ENCODE measurements at regions not wholly inside any gene's neighbourhood (a gene's known extent, or its start where the extent isn't known, plus 50 kb on each side); places are given as distances from the start of the nearest gene placed in this dataset.

DNA sequence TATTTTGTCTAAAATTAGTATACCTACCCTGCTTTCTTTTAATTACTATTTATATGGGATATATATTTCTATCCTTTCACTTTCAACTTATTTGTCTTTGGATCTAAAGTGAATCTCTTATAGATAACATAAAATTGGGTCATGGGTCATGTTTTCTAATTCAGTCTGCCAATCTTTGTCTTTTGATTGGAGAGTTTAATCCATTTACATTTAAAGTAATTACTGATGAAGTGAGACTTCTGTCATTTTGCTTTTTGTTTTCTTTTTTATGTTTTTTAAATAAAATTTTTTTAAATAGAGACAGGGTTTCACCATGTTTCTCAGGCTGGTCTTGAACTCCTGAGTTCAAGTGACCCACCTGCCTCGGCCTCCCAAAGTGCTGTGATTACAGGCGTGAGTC is 50.5 kb upstream of the PRDM1 start:
- DNase-seq (ENCODE audit: low spot score) = no peak

- DNase-seq (ENCODE audit: low spot score) = no peak
These were observed 52.3 kb upstream of the PRDM1 start for GRCh38 chr6:106033806-106034205.

DNA sequence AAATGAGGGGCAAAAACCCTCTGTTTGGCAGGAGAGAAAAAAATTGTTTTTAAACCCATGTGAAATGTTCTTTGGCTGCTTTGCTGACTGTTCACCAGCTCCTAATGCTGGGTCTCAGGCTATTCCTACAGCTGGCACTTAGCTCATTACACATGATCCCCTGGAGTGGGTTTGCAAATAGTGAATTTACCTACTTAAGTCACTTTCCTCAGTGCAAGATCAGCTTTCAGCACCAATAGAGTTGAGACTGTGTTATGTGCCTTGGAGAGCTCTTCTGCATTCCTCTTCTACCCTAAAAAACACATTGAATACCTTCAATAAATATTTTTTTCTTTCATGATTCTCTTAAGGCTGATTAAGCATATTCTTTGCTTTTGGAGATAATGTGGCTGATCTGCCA is 58.4 kb upstream of the PRDM1 start:
- DNase-seq (ENCODE audit: low spot score) = no peak

GRCh38 chr6:106026748-106027715 is 59.1 kb upstream of the PRDM1 start:
- peak; percentile 61 for DNase-seq (ENCODE audit: low spot score)

- peak; percentile 17 for DNase-seq (ENCODE audit: low spot score)
These were observed 60.5 kb upstream of the PRDM1 start for GRCh38 chr6:106025655-106026054.

- DNase-seq (ENCODE audit: low spot score) = no peak
These were observed 63.3 kb upstream of the PRDM1 start for GRCh38 chr6:106022801-106023200.

- DNase-seq (ENCODE audit: low spot score) = no peak
These were observed 68.7 kb upstream of the PRDM1 start for GRCh38 chr6:106017454-106017853.

DNA sequence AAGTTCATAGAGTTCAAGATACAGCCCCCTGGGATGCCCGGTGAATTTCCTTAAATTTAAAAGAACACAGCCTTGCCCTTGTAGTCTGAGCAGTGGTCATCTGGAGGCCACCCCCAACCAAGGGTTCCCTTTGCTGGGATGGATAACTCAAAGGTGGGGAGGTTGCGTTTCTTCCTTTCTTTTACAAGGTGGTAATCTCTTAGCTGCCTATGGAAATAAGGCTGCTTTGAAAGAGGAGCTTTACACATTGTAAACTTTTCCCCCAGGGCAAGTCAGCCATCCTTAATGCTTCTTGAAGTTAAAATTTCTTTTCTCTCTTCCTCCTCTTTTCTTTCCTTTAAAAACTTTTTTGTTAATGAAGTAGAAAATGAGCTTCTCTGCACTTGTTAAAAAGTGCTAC is 71.2 kb upstream of the PRDM1 start:
- no peak for DNase-seq (ENCODE audit: low spot score)

DNA sequence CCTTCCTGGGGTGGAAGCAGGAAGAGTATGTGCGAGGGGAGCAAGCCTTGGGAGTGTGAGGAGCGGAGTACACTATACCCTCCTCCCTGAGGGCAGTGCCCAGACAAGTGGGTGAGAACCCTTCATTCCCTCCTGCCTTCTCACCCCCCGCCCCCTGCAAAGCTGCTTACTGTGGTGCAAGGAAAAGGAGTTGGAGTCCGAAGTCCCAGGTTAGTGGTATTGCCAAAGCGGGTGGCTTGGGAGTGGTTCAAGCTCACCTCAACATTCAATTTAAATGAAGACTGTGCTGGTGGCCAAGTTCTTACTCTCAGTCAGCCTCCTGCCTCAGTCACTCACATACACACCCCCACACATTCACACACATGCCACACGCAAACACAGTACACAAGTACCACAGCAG is 74.7 kb upstream of the PRDM1 start:
- DNase-seq (ENCODE audit: low spot score) = no peak

DNA sequence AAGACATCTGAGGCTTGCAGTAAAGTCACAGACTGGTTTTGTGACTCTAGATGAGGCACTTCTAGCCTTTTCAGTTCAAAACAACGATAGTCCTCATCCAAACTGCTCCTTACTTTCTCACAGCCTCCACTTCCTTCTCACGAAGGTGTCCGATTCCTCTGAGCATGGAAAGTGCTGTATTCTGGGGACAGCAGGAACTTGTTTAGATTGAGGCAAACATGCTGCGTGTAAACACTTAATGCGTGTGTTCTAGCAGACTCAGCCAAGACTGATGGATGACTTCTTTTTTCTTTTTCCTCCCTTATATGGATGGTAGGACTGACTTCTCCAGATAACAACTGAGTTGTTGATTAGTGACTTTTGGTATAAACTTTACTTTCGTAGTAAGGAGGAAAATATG is 80.2 kb upstream of the PRDM1 start:
- DNase-seq (ENCODE audit: low spot score) = no peak

- no peak for DNase-seq (ENCODE audit: low spot score)
These were observed 81.1 kb upstream of the PRDM1 start for GRCh38 chr6:106005013-106005412.

- no peak for DNase-seq (ENCODE audit: low spot score)
These were observed 82.7 kb upstream of the PRDM1 start for GRCh38 chr6:106003268-106003987.

- DNase-seq (ENCODE audit: low spot score) = no peak
These were observed 84.1 kb upstream of the PRDM1 start for GRCh38 chr6:106002005-106002404.

- DNase-seq (ENCODE audit: low spot score) = no peak
These were observed 85.2 kb upstream of the PRDM1 start for GRCh38 chr6:106000935-106001334.

DNA sequence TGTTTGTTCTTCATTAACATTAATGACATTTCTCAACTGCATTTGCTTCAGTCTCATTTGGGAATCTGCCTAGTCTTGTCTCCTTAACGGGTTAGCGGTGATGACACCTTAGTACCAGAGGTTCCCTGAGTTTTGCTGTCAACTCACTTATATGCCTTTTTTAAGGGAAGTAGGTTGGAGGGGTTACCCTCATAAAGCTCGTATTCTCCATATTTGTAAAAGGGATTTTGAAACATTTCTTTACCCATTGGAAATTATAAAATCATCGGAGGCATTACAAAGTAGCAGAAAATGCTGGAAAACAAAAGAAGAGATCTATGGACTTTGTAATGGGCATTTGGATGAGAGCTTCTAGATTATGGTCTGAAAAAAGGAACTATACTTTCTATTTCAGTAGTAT is 88.7 kb upstream of the PRDM1 start:
- no peak for DNase-seq (ENCODE audit: low spot score)

DNA sequence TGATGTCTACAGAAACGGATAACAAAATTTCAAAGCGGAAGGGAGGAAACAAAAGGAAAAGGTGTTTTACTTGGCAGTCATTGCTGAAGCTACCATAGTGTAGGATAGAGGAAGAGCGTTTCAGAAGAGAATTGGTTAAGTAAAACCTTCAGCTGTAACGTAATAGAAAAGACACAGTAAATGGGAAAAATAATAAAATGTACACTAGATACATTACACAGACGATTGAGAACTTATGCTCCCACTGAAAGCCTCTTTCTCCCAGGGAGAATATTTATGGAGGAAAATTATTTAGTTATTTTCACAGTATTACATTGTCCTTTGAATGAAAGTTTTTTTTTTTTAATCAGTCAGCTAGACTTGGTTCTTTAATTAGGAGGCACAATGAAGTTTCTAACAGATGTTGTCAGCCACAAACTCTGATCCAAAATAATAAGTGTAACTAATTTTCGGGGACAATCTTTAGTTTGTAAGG is 90.7 kb upstream of the PRDM1 start:
- DNase-seq (ENCODE audit: low spot score) = no peak

DNA sequence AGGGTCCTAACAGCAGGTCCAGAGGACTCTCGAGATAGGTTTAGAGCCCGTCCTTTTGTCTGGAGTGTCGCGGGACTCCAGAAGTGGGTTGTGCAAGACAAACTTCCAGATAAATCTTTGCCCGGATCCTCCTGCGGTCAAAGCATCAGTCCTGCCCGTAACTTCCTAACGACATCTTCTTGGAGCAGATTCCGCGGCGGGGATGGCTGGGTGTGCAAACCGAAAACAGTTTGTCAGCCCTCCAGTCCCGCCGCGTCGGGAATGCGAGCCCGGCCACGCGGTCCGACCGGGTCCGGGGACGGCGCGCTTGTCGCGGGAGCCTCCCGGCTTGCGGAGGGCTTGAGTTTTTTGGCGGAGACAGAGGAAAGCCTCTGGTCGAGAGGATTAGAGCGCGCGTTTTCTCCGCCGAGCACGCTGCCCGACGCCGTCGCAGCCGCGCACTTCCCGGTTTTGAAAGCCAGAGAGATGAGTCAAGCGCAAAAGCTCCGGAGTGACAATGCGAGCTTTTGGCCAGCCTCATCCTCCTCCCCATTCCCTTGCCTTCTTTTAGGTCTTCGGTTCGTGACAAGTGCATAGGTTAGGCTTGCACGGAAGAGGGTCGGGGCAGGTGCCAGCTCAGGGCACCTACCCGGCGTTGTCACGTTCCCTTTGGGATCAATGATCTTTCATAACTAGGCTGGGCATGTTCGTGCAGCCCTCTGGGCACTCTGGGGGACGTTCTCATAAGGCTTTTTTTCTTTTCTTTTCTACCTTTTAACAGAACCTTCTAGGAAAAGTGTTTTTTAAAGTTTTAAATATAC is 91.3 kb upstream of the PRDM1 start:
- peak; percentile 83 for DNase-seq (ENCODE audit: low spot score)

- peak; percentile 63 for DNase-seq (ENCODE audit: low spot score)
These were observed 92.0 kb upstream of the PRDM1 start for GRCh38 chr6:105994118-105994590.

DNA sequence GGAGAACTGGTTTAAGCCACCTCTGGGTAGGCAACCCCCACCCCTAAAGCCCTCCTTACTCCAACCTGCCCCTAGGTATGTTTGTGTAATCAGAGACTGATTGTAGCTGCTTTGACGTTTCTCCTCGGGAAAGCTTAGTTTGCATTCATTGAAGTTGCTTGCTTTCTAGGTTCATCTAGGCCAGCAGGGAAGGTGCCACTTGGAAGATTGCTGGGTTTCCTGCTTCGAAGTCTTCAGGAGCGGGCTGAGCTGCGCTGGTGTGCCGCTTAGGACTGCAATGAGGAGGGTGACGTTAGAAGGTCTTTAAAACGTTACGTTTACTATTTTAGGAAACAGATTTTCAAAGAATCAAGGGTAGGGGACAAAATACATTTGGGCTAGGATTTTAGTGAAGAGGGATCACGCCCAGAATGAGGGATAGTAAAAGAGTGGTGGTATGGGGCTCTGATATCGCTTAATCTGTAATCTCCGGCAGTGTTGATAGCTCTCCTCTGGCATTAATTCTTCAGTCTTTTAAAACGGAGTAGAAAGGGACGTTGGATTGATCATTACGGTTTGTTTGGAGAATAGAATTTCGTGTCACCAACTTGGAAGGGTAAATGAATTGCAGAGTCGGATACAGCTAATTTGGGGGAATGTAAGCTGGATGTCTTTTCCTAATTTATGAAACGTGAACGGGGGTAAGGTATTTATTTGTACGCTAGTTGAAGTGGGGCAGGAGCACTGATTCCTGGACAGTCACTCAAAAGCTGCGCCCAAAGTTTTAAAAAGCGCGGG is 92.6 kb upstream of the PRDM1 start:
- no peak for DNase-seq (ENCODE audit: low spot score)

DNA sequence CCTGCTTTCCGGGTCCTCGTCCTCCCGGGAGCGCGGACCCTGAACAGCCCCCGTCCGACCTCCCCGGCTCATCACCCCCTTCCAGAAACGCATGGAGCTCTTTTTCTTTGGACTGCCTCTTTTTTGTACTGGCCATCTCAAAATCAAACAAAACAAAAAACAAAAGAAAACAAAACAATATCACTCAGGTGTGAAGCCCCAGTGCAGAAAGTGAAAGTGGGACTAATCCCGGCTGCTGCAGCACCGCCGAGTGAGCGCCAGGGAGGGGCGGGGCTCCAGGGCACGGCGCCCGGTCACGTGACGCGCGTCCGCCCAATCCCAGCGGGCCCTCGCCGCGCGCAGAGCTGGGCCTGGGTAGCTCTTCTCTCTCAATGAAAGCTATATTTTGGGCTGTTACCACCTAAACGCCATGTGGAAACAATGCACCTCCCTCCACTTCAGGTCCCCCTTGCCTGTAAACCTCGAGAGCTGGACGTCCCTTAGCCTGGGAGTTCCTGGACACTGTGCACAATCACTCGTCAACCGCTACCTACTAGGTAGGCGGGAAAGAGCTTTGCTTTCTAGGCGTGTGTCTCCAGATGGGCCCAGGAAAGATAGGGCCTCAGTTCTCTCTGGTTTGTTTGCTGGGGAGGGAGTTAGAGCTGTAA is 93.7 kb upstream of the PRDM1 start:
- DNase-seq (ENCODE audit: low spot score) = peak; percentile 96
